Omental fat pad (tissue), 3 donors: ENCODE measurements at regions not wholly inside any gene's neighbourhood (a gene's known extent, or its start where the extent isn't known, plus 50 kb on each side); places are given as distances from the start of the nearest gene placed in this dataset.

ENCODE experiments used
- ATAC-seq: fragments of 150-250 bp; one replicate; pipeline ENCODE4 v1.9.1; 2016; ENCODE audit warnings: mild to moderate bottlenecking, moderate library complexity; ENCODE audit not compliant: low FRiP score
- DNase-seq: peaks from one replicate; pipeline ENCODE4 v3.0.0-alpha.2; 2019; ENCODE audit warnings: low spot score
- TF ChIP-seq, protein P1 (sequence below), 3 donors: fragments of 450-650 bp; IDR thresholded peaks; one replicate each; pipeline ENCODE4 v1.5.1; 2016 to 2017; ENCODE audit warnings: antibody characterized with exemption in 3 of 3, mild to moderate bottlenecking in 3 of 3, moderate library complexity in 2 of 3

DNA sequence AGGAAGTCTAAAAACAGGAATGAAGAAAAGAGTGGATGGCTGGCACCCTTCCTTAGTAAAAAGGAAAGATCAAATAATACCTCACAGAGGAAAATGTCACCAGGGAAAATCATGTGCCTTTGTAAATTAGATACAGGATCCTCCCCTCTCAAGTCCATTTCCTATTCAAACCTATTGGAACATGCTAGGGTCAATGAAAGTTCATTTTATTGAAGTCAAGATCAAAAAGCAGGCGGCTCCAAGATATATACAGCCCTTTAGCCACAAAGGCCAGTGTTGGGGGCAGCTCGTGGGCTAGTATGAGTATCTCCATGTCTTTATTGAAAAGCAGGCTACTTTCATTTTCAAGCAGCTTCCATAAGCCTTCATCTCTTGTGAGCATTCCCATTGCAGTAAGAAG, 141.1 kb downstream of the QDPR start:
- TF ChIP-seq, protein P1, sequence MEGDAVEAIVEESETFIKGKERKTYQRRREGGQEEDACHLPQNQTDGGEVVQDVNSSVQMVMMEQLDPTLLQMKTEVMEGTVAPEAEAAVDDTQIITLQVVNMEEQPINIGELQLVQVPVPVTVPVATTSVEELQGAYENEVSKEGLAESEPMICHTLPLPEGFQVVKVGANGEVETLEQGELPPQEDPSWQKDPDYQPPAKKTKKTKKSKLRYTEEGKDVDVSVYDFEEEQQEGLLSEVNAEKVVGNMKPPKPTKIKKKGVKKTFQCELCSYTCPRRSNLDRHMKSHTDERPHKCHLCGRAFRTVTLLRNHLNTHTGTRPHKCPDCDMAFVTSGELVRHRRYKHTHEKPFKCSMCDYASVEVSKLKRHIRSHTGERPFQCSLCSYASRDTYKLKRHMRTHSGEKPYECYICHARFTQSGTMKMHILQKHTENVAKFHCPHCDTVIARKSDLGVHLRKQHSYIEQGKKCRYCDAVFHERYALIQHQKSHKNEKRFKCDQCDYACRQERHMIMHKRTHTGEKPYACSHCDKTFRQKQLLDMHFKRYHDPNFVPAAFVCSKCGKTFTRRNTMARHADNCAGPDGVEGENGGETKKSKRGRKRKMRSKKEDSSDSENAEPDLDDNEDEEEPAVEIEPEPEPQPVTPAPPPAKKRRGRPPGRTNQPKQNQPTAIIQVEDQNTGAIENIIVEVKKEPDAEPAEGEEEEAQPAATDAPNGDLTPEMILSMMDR (IDR thresholded peaks at IDR 0.05): no peak
- ATAC-seq (no peak), DNase-seq (no peak)

DNA sequence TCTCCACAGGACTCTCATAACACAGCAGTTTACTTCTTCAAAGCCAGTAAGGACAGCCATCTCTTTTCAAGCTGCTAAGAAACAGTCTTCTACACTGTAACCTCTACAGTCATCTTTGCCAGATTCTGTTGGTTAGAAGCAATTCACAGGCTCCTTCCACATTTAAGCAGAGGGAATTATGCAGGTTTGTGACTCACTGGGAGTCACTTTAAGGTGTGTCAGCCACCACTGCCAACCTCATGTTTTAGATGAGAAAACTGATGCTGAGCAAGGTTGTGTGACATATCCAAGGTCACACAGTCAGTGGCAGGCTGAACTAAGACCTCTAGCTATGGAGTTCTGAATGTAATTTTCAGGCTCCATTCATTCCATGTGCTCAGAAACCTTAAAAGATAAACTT, 143.5 kb downstream of the QDPR start:
- DNase-seq (no peak), ATAC-seq (no peak)
- TF ChIP-seq, protein P1 (IDR thresholded peaks at IDR 0.05): no peak

DNA sequence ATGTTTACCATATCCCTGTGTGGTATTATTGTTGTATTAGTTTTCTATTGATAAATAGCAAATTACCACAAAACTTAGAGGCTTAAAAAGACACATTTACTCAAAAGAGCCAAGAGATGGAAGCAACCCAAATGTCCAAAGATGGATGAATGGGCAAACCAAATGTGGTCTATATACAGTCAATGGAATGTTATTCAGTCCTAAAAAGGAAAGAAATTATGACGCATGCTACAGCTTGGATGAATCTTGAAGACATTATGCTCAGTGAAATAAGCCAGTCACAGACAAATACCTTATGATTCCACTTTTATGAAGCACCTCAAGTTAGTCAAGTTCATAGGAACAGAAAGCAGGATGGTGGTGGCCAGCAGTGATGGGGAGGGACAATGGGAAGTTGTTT, 144.7 kb downstream of the QDPR start:
- TF ChIP-seq, protein P1 (IDR thresholded peaks at IDR 0.05): no peak
- ATAC-seq (no peak), DNase-seq (no peak)

DNA sequence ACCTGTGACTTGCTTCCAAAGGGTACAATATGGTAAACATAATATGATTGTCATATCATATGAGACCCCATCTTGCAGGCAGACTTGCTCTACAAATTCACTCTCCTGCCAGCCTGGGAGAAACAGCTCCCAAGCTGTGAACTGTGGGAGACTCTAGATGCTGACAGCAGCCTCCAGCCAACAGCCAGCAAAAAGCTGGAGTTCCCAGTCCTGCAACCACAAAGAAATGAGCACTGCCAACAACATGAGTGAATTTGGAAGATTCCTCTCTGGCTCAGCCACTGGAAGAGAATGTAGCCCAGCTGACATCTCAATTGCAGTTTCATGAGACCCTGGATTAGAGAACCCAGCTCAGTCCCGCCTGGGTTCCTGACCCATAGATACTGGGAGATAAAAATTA, 145.4 kb downstream of the QDPR start:
- ATAC-seq (no peak), DNase-seq (no peak)
- TF ChIP-seq, protein P1 (IDR thresholded peaks at IDR 0.05): no peak

DNA sequence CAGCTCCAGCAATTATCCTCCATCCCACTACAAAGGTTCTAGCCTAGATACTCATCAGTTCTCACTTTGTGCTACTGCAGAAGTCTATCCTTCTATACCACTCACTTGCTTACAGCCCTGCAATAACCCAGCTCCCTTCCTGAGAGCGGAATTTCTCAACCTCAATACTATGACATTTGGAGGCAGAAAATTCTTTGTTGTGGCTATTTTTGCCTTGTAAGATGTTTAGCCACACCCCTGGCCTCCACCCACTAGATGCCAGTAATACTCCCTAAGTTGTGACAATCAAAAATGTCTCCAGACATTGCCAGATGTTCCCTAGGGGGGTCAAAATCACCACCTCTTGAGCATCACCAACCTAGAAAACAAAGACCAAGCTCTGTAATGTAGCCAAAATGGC, 149.5 kb downstream of the QDPR start:
- ATAC-seq (no peak), DNase-seq (no peak)
- TF ChIP-seq, protein P1 (IDR thresholded peaks at IDR 0.05): no peak

DNA sequence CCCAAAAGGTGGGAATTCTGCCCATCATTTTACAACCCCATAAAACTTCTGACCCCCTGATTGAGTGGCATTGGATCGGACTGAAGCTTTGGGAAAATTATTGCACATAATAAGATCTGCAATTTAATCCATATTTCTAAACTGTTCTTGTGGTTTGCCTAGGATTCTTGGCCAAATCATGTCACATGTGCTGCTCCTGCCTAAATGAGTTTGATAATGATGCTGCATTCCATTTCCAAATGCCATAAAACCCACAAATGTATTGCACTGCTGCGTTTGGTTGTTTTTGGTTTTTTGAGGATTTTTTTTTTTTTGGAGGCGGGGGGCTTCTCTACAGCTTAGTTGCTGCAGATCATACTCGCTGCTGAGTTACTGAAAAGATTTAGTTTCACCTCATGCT, 153.6 kb downstream of the QDPR start:
- TF ChIP-seq, protein P1 (IDR thresholded peaks at IDR 0.05): no peak
- no peak for DNase-seq
- no peak for ATAC-seq

DNA sequence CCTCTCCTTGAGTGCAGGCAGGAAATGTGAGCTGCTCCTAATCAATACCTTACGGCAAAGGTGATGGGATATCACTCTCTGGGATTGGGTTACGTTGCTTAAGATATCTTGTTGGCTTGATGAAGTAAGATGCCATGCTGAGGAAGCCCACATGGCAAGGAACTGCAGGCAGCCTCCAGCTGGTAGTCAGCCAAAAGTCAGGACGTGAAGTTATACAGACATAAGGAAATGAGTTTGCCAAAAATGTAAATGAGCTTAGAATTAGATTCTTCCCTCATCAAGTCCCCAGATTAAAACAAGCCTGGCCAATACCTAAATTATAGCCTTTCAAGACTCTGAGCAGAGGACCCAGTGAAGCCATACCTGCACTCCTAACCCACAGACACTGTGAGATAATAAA, 155.0 kb downstream of the QDPR start:
- TF ChIP-seq, protein P1 (IDR thresholded peaks at IDR 0.05): no peak
- DNase-seq (no peak), ATAC-seq (no peak)
